Hepatocyte (in vitro differentiated cells): ENCODE measurements at regions not wholly inside any gene's neighbourhood (a gene's known extent, or its start where the extent isn't known, plus 50 kb on each side); places are given as distances from the start of the nearest gene placed in this dataset.

Experiments used
- DNase-seq: peaks from one replicate; pipeline ENCODE4 v3.0.0-alpha.2; 2016; ENCODE audit warnings: low spot score
- H2AFZ ChIP-seq: fragments of 200-600 bp; sonication (generic); 2 replicates; pipeline ENCODE4 v1.6.0; 2016; ENCODE audit warnings: antibody characterized with exemption, mild to moderate bottlenecking
- H3K27ac ChIP-seq: fragments of 200-600 bp; sonication (generic); 2 replicates; pipeline ENCODE4 v1.5.1; 2016; ENCODE audit warnings: mild to moderate bottlenecking
- H3K27me3 ChIP-seq: fragments of 200-600 bp; sonication (generic); 2 replicates; pipeline ENCODE4 v1.6.1; 2016
- H3K36me3 ChIP-seq: fragments of 200-600 bp; sonication (generic); replicated peaks from 2 replicates; pipeline ENCODE4 v1.5.1; 2016; ENCODE audit warnings: low read depth; ENCODE audit not compliant: insufficient read depth
- H3K4me1 ChIP-seq: fragments of 200-600 bp; sonication (generic); 2 replicates; pipeline ENCODE4 v1.5.1; 2016; ENCODE audit warnings: mild to moderate bottlenecking, moderate library complexity; ENCODE audit not compliant: insufficient read depth
- H3K4me2 ChIP-seq: fragments of 200-600 bp; sonication (generic); 2 replicates; pipeline ENCODE4 v1.6.0; 2016
- H3K4me3 ChIP-seq: fragments of 200-600 bp; sonication (generic); 2 replicates; pipeline ENCODE4 v1.5.1; 2016; ENCODE audit warnings: mild to moderate bottlenecking
- H3K79me2 ChIP-seq: fragments of 200-600 bp; sonication (generic); 2 replicates; pipeline ENCODE4 v1.6.0; 2017; ENCODE audit warnings: mild to moderate bottlenecking
- H3K9me2 ChIP-seq: fragments of 200-600 bp; sonication (generic); replicated peaks from 2 replicates; pipeline ENCODE4 v1.6.0; 2017; ENCODE audit warnings: mild to moderate bottlenecking; ENCODE audit not compliant: insufficient read depth
- H3K9me3 ChIP-seq: fragments of 200-600 bp; sonication (generic); 2 replicates; pipeline ENCODE4 v1.5.1; 2016; ENCODE audit warnings: low read depth, mild to moderate bottlenecking
- H4K20me1 ChIP-seq: fragments of 200-600 bp; sonication (generic); 2 replicates; pipeline ENCODE4 v1.6.0; 2016; ENCODE audit warnings: mild to moderate bottlenecking; ENCODE audit not compliant: insufficient read depth, poor library complexity, severe bottlenecking
- CTCF ChIP-seq: fragments of 200-600 bp; sonication (generic); IDR thresholded peaks from 2 replicates; pipeline ENCODE4 v1.5.1; 2016; ENCODE audit warnings: antibody characterized with exemption, mild to moderate bottlenecking; ENCODE audit not compliant: poor library complexity
- EZH2 ChIP-seq: fragments of 200-600 bp; sonication (generic); IDR thresholded peaks from 2 replicates; pipeline ENCODE4 v1.6.1; 2016; ENCODE audit warnings: antibody characterized with exemption, mild to moderate bottlenecking, borderline replicate concordance
- EZH2phosphoT487 ChIP-seq: fragments of 200-600 bp; sonication (generic); IDR thresholded peaks from one replicate; pipeline ENCODE4 v1.6.1; 2018; ENCODE audit warnings: antibody characterized with exemption, mild to moderate bottlenecking, low read depth, moderate library complexity; ENCODE audit not compliant: unreplicated experiment, severe bottlenecking
- WGBS: methylation state at CpG from one replicate; pipeline ENCODE4 v1.1.6; 2016; ENCODE audit warnings: low lambda C conversion rate; ENCODE audit errors: missing lambda C conversion rate; 5-methylcytosine and 5-hydroxymethylcytosine counted together

GRCh38 chrX:38864165-38864564 is 62.9 kb downstream of the MID1IP1 start:
- no peak for TF ChIP-seq CTCF
- TF ChIP-seq EZH2, result no peak
- no peak for TF ChIP-seq EZH2phosphoT487
- Histone ChIP-seq H3K9me2 (no peaks in the 10 kb centered on the region), H3K79me2 (no peaks in the 10 kb centered on the region), H3K4me1 (peaks cover 3% of the 10 kb centered on the region), H3K27me3 (no peaks in the 10 kb centered on the region), H3K36me3 (no peaks in the 10 kb centered on the region), H3K27ac (no peak overlapping the region), H4K20me1 (no peaks in the 10 kb centered on the region), H3K9me3 (no peaks in the 10 kb centered on the region), H2AFZ (no peak overlapping the region), H3K4me3 (no peak overlapping the region), H3K4me2 (no peak overlapping the region)
- 92% methylated on average over 1 of the region's 1 CpG for WGBS
- DNase-seq, result no peak

GRCh38 chrX:38868321-38868720 is 67.1 kb downstream of the MID1IP1 start:
- DNase-seq, result no peak
- no peaks in the 10 kb centered on the region for H3K36me3 ChIP-seq
- H3K9me2 ChIP-seq, result no peaks in the 10 kb centered on the region
- no peak overlapping the region for H3K4me3 ChIP-seq
- no peaks in the 10 kb centered on the region for H3K79me2 ChIP-seq
- no peaks in the 10 kb centered on the region for H4K20me1 ChIP-seq
- no peaks in the 10 kb centered on the region for H3K9me3 ChIP-seq
- 72% methylated on average over 6 of the region's 6 CpGs for WGBS
- no peaks in the 10 kb centered on the region for H3K4me1 ChIP-seq
- no peak for TF ChIP-seq EZH2
- TF ChIP-seq EZH2phosphoT487, result no peak
- TF ChIP-seq CTCF, result no peak
- H3K27ac ChIP-seq, result no peak overlapping the region
- no peak overlapping the region for H2AFZ ChIP-seq
- H3K4me2 ChIP-seq, result no peak overlapping the region
- no peaks in the 10 kb centered on the region for H3K27me3 ChIP-seq

- Histone ChIP-seq H3K9me2 (no peaks in the 10 kb centered on the region), H4K20me1 (no peaks in the 10 kb centered on the region), H3K9me3 (no peaks in the 10 kb centered on the region), H3K79me2 (no peaks in the 10 kb centered on the region), H2AFZ (no peak overlapping the region), H3K4me2 (no peak overlapping the region), H3K4me3 (no peak overlapping the region), H3K27me3 (no peaks in the 10 kb centered on the region), H3K27ac (no peak overlapping the region), H3K36me3 (no peaks in the 10 kb centered on the region), H3K4me1 (no peaks in the 10 kb centered on the region)
- no peak for DNase-seq
- TF ChIP-seq EZH2, result no peak
- no peak for TF ChIP-seq EZH2phosphoT487
- 69% methylated on average over 3 of the region's 3 CpGs for WGBS
These were observed 67.7 kb downstream of the MID1IP1 start for GRCh38 chrX:38868941-38869401.

- Histone ChIP-seq H3K4me1 (no peaks in the 10 kb centered on the region), H3K9me2 (no peaks in the 10 kb centered on the region)
- 64% methylated on average over 7 of the region's 7 CpGs for WGBS
These were observed 69.2 kb downstream of the MID1IP1 start for GRCh38 chrX:38870361-38870895.

More at GRCh38 chrX:38870361-38870895, 69.2 kb downstream of the MID1IP1 start:
- Histone ChIP-seq H3K27ac (no peak overlapping the region), H4K20me1 (no peaks in the 10 kb centered on the region), H3K36me3 (no peaks in the 10 kb centered on the region), H2AFZ (no peak overlapping the region), H3K27me3 (no peaks in the 10 kb centered on the region), H3K4me3 (no peak overlapping the region), H3K9me3 (no peaks in the 10 kb centered on the region), H3K4me2 (no peak overlapping the region), H3K79me2 (no peaks in the 10 kb centered on the region)
- no peak for DNase-seq
- TF ChIP-seq EZH2phosphoT487 (no peak), EZH2 (no peak), CTCF (no peak)
